GM12891 (cell line): ENCODE measurements at regions not wholly inside any gene's neighbourhood (a gene's known extent, or its start where the extent isn't known, plus 50 kb on each side); places are given as distances from the start of the nearest gene placed in this dataset.
A peak's percentile ranks its signal among the peaks of the same experiment; 100 is the strongest.

Source experiments
- POLR2A ChIP-seq: IDR thresholded peaks from 2 replicates; pipeline ENCODE4 v1.6.1; 2011; ENCODE audit warnings: low read depth, low read length, control low read depth
- POLR2AphosphoS5 ChIP-seq: IDR thresholded peaks from 2 replicates; pipeline ENCODE4 v1.6.1; 2011; ENCODE audit warnings: low read depth, low read length, control low read depth
- POU2F2 ChIP-seq: IDR thresholded peaks from 2 replicates; pipeline ENCODE4 v1.6.1; 2011; ENCODE audit warnings: low read depth, mild to moderate bottlenecking, control low read depth, low read length, moderate library complexity
- SPI1 ChIP-seq: IDR thresholded peaks from 2 replicates; pipeline ENCODE4 v1.6.1; 2011; ENCODE audit warnings: low read depth, low read length, control low read depth
- TAF1 ChIP-seq: IDR thresholded peaks from 2 replicates; pipeline ENCODE4 v1.6.1; 2011; ENCODE audit warnings: low read depth, low read length, control low read depth

GRCh38 chr21:35236090-35236489, 187.0 kb upstream of the RUNX1 start:
- TF ChIP-seq POLR2A = no peak
- TF ChIP-seq POLR2AphosphoS5 = no peak
- peak; percentile 88; the same call in 1 of the 2 replicates for TF ChIP-seq POU2F2
- no peak for TF ChIP-seq TAF1
- peak; percentile 97 for TF ChIP-seq SPI1
